Caco-2 (cell line): ENCODE measurements at regions not wholly inside any gene's neighbourhood (a gene's known extent, or its start where the extent isn't known, plus 50 kb on each side); places are given as distances from the start of the nearest gene placed in this dataset.

Experiments
- BruUV-seq: library from RNA; stranded (reverse); fragments of 400-500 nt; replicated peaks from 2 replicates; lab custom pipeline; 2021; lab: Mats Ljungman, UMichigan
- CTCF ChIA-PET: fragments of 300-600 bp; sonication (Branson Sonifier 250); formaldehyde crosslinking; loops from one replicate; lab custom pipeline; 2022; ENCODE audit warnings: antibody characterized with exemption; lab: Charles Lee
- POLR2A ChIA-PET: fragments of 300-600 bp; sonication (Branson Sonifier 250); formaldehyde crosslinking; loops from one replicate; lab custom pipeline; 2022; ENCODE audit warnings: antibody characterized with exemption; lab: Charles Lee
- DNase-seq, 2 experiments: peaks; one replicate each; pipeline versions ENCODE4 v3.0.0 to v3.0.0-alpha.2; 2020 to 2022
- H3K27me3 ChIP-seq: replicated peaks from 2 replicates; pipeline ENCODE4 v1.6.0; 2011; ENCODE audit warnings: low read length; ENCODE audit not compliant: control insufficient read depth, insufficient read depth
- H3K36me3 ChIP-seq: 2 replicates; pipeline ENCODE4 v1.5.1; 2011; ENCODE audit warnings: low read length; ENCODE audit not compliant: control insufficient read depth, insufficient read depth
- H3K4me1 ChIP-seq: fragments of 250-450 bp; sonication (Bioruptor Pico); 2 replicates; pipeline ENCODE4 v1.5.1; 2020; ENCODE audit warnings: mild to moderate bottlenecking
- H3K4me3 ChIP-seq: 2 replicates; pipeline ENCODE4 v1.5.1; 2011; ENCODE audit warnings: low read depth, mild to moderate bottlenecking, control low read depth, low read length
- H3K9me3 ChIP-seq: fragments of 250-450 bp; sonication (Bioruptor Pico); 2 replicates; pipeline ENCODE4 v1.5.1; 2020; ENCODE audit warnings: mild to moderate bottlenecking, moderate library complexity
- H3K27ac Mint-ChIP-seq: one replicate; pipeline ENCODE4 v1.8.0; 2022; ENCODE audit warnings: mixed read lengths; ENCODE audit not compliant: unreplicated experiment
- H3K27me3 Mint-ChIP-seq: one replicate; pipeline ENCODE4 v1.8.0; 2022; ENCODE audit warnings: mixed read lengths; ENCODE audit not compliant: insufficient read depth, unreplicated experiment
- H3K36me3 Mint-ChIP-seq: one replicate; pipeline ENCODE4 v1.8.0; 2022; ENCODE audit warnings: mild to moderate bottlenecking, mixed read lengths; ENCODE audit not compliant: insufficient read depth, unreplicated experiment
- H3K4me1 Mint-ChIP-seq: one replicate; pipeline ENCODE4 v1.8.0; 2022; ENCODE audit warnings: low read depth, mixed read lengths; ENCODE audit not compliant: unreplicated experiment
- H3K4me3 Mint-ChIP-seq: one replicate; pipeline ENCODE4 v1.8.0; 2022; ENCODE audit warnings: mild to moderate bottlenecking, moderate library complexity, mixed read lengths; ENCODE audit not compliant: unreplicated experiment
- H3K9me3 Mint-ChIP-seq: one replicate; pipeline ENCODE4 v1.8.0; 2022; ENCODE audit warnings: mixed read lengths; ENCODE audit not compliant: unreplicated experiment
- CTCF ChIP-seq, 2 experiments: fragments of 200-600 bp in 1 of 2; IDR thresholded peaks; 1 replicate in 1 of 2; 2 replicates in 1 of 2; pipeline versions ENCODE4 v1.5.1 to v1.8.0; 2011 to 2022; ENCODE audit warnings: antibody characterized with exemption in 1 of 2, control low read depth in 1 of 2, inconsistent platforms in 1 of 2, low read depth in 1 of 2, low read length in 1 of 2, mild to moderate bottlenecking in 1 of 2, moderate library complexity in 1 of 2; ENCODE audit not compliant: insufficient read depth in 1 of 2, severe bottlenecking in 1 of 2, unreplicated experiment in 1 of 2
- intact Hi-C: fragments of 100-400 bp; cut with micrococcal nuclease; formaldehyde crosslinking; loops from one replicate; pipeline ENCODE4 v1.10.0; 2022; ENCODE audit not compliant: unreplicated experiment

- Histone ChIP-seq H3K4me1 (no peaks in the 10 kb centered on the region), H3K9me3 (no peaks in the 10 kb centered on the region), H3K36me3 (no peaks in the 10 kb centered on the region), H3K27me3 (no peaks in the 10 kb centered on the region), H3K4me3 (no peak overlapping the region)
- Mint-ChIP-seq H3K4me3 (no peak overlapping the region), H3K27me3 (peaks cover 3% of the 10 kb centered on the region), H3K27ac (no peak overlapping the region), H3K4me1 (peaks cover 11% of the 10 kb centered on the region), H3K36me3 (no peaks in the 10 kb centered on the region), H3K9me3 (no peaks in the 10 kb centered on the region)
- intact Hi-C loops = no loop called here
- ChIA-PET POLR2A (no interaction called here), CTCF (no interaction called here)
- BruUV-seq = no TSS peak
- DNase-seq = no peak
- no peak for TF ChIP-seq CTCF (IDR thresholded peaks at IDR 0.05; ENCODE audit: insufficient read depth in 1 of 2, low read depth in 1 of 2, low read length in 1 of 2, severe bottlenecking in 1 of 2, unreplicated experiment in 1 of 2)
Observed at GRCh38 chr4:107125496-107125895, 89.4 kb upstream of the DKK2 start.

GRCh38 chr4:107122736-107123135 is 86.6 kb upstream of the DKK2 start:
- Mint-ChIP-seq H3K27me3 (peaks cover 3% of the 10 kb centered on the region), H3K36me3 (no peaks in the 10 kb centered on the region), H3K9me3 (no peaks in the 10 kb centered on the region), H3K27ac (no peak overlapping the region), H3K4me3 (no peak overlapping the region), H3K4me1 (peaks cover 10% of the 10 kb centered on the region)
- TF ChIP-seq CTCF (IDR thresholded peaks at IDR 0.05; ENCODE audit: insufficient read depth in 1 of 2, low read depth in 1 of 2, low read length in 1 of 2, severe bottlenecking in 1 of 2, unreplicated experiment in 1 of 2) = no peak
- ChIA-PET CTCF (no interaction called here), POLR2A (no interaction called here)
- BruUV-seq = no TSS peak
- Histone ChIP-seq H3K36me3 (no peaks in the 10 kb centered on the region), H3K27me3 (no peaks in the 10 kb centered on the region), H3K9me3 (no peaks in the 10 kb centered on the region), H3K4me3 (no peak overlapping the region), H3K4me1 (no peaks in the 10 kb centered on the region)
- no peak for DNase-seq
- intact Hi-C loops = no loop called here

- intact Hi-C loops = no loop called here
- Mint-ChIP-seq H3K27ac (no peak overlapping the region), H3K9me3 (no peaks in the 10 kb centered on the region), H3K4me3 (no peak overlapping the region), H3K4me1 (no peaks in the 10 kb centered on the region), H3K27me3 (no peaks in the 10 kb centered on the region), H3K36me3 (no peaks in the 10 kb centered on the region)
- DNase-seq = no peak
- no peak overlapping the region for H3K4me3 ChIP-seq
- no peaks in the 10 kb centered on the region for H3K4me1 ChIP-seq
- CTCF ChIA-PET = no interaction called here
- POLR2A ChIA-PET = no interaction called here
- H3K9me3 ChIP-seq = no peaks in the 10 kb centered on the region
- no peak for TF ChIP-seq CTCF (IDR thresholded peaks at IDR 0.05; ENCODE audit: insufficient read depth in 1 of 2, low read depth in 1 of 2, low read length in 1 of 2, severe bottlenecking in 1 of 2, unreplicated experiment in 1 of 2)
- H3K27me3 ChIP-seq = no peaks in the 10 kb centered on the region
- H3K36me3 ChIP-seq = no peaks in the 10 kb centered on the region
- no TSS peak for BruUV-seq
Observed at GRCh38 chr4:107120661-107121060, 84.5 kb upstream of the DKK2 start.
